HCT116 (cell line): ENCODE measurements at regions not wholly inside any gene's neighbourhood (a gene's known extent, or its start where the extent isn't known, plus 50 kb on each side); places are given as distances from the start of the nearest gene placed in this dataset.

Experiments
- CTCF ChIP-seq, 3 experiments: fragments of 200-600 bp in 1 of 3; sonication (generic) in 1 of 3; IDR thresholded peaks in 2 of 3; conservative IDR thresholded peaks in 1 of 3; 2 replicates each; pipeline ENCODE4 v1.5.1; 2012 to 2017; ENCODE audit warnings: low read depth in 2 of 3, low read length in 2 of 3, antibody characterized with exemption in 1 of 3, borderline replicate concordance in 1 of 3, control low read depth in 1 of 3, mild to moderate bottlenecking in 1 of 3, mixed read lengths in 1 of 3, mixed run types in 1 of 3, moderate library complexity in 1 of 3; ENCODE audit not compliant: insufficient read depth in 1 of 3
- EZH2phosphoT487 ChIP-seq: fragments of 200-600 bp; IDR thresholded peaks from 2 replicates; pipeline ENCODE4 v1.6.1; 2018; ENCODE audit warnings: antibody characterized with exemption, borderline replicate concordance
- JUND ChIP-seq: IDR thresholded peaks from 2 replicates; pipeline ENCODE4 v1.6.1; 2012
- POLR2A ChIP-seq: IDR thresholded peaks from 2 replicates; pipeline ENCODE4 v1.7.0; 2011; ENCODE audit warnings: borderline replicate concordance; ENCODE audit not compliant: insufficient read depth, insufficient read length; ENCODE audit errors: extremely low read depth

- TF ChIP-seq EZH2phosphoT487 (no peak), POLR2A (no peak), JUND (no peak), CTCF (IDR thresholded peaks at IDR 0.05 in 2 of 3, conservative IDR thresholded peaks at IDR 0.05 in 1 of 3; ENCODE audit: borderline replicate concordance in 1 of 3, insufficient read depth in 1 of 3, low read depth in 2 of 3, low read length in 2 of 3) (no peak)
These were observed 123.5 kb upstream of the GOLGA6L4 start for GRCh38 chr15:84112025-84112424.
